Skeletal muscle tissue (tissue), 3 donors: ENCODE measurements at regions not wholly inside any gene's neighbourhood (a gene's known extent, or its start where the extent isn't known, plus 50 kb on each side); places are given as distances from the start of the nearest gene placed in this dataset.

Experiments used
- H3K27ac ChIP-seq: one replicate; pipeline ENCODE4 v1.7.0; 2013; ENCODE audit warnings: mild to moderate bottlenecking, low read depth, low read length, inconsistent platforms
- H3K27me3 ChIP-seq, 3 donors: one replicate each; pipeline ENCODE4 v1.7.0; 2013; ENCODE audit warnings: low read length in 3 of 3; ENCODE audit not compliant: control insufficient read depth in 3 of 3, insufficient read depth in 3 of 3
- H3K36me3 ChIP-seq, 3 donors: one replicate each; pipeline ENCODE4 v1.7.0; 2013; ENCODE audit warnings: low read length in 3 of 3; ENCODE audit not compliant: control insufficient read depth in 3 of 3, insufficient read depth in 3 of 3
- H3K4me1 ChIP-seq, 3 donors: one replicate each; pipeline ENCODE4 v1.7.0; 2013; ENCODE audit warnings: low read length in 3 of 3, mild to moderate bottlenecking in 3 of 3; ENCODE audit not compliant: control insufficient read depth in 3 of 3, insufficient read depth in 3 of 3
- H3K4me3 ChIP-seq, 3 donors: one replicate each; pipeline ENCODE4 v1.7.0; 2013; ENCODE audit warnings: low read length in 3 of 3
- H3K9ac ChIP-seq, 3 donors: one replicate each; pipeline ENCODE4 v1.7.0; 2013; ENCODE audit warnings: low read length in 3 of 3, mild to moderate bottlenecking in 3 of 3, moderate library complexity in 2 of 3, low read depth in 1 of 3
- H3K9me3 ChIP-seq, 3 donors: one replicate each; pipeline ENCODE4 v1.7.0; 2013; ENCODE audit warnings: low read length in 3 of 3; ENCODE audit not compliant: control insufficient read depth in 3 of 3
- donor health status: Osteomylitis.

DNA sequence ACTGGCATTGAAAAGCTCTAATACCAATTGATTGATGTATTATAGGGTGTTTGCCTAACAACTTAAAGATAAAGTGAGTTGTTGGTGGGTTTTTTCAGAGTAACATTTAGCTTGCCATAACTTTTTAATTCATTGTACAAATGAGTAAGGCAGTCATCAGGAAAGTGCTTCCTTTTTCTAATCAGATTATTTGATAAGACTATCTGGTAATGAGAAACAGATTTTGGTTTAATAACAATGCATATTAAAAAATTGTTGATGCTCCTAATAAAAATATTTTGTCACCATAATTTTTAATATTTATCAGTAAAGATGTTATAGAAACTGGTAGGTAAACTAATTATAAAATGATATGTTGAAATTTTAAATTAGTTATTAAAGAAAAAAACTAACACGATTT, 51.3 kb downstream of the BLTP1 start:
- Histone ChIP-seq H3K27ac (no peak overlapping the region), H3K9ac (no peak overlapping the region), H3K4me3 (no peak overlapping the region), H3K27me3 (no peaks in the 10 kb centered on the region), H3K9me3 (no peaks in the 10 kb centered on the region), H3K36me3 (peaks cover 5 to 28% (median 14%) of the 10 kb centered on the region in 3 donors), H3K4me1 (no peaks in the 10 kb centered on the region)

DNA sequence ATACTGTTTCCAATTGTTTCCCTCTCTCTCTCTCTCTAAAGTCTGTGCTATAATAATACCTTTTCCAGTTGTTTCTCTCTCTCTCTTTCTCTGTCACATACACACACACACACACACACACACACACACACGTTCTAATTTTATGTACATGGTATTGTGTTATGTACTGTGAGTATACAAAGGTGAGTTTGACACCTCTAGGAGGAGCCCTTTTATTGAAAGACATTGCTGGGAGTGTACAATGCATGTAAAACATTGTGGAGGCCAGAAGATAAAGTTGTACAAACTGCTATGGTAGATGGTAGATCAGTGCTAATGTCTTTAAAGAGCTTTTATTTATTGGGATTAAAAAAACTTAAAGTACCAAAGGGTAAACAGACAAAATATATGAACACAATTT, 53.6 kb downstream of the BLTP1 start:
- Histone ChIP-seq H3K9ac (no peak overlapping the region), H3K27me3 (no peaks in the 10 kb centered on the region), H3K4me1 (no peaks in the 10 kb centered on the region), H3K27ac (no peak overlapping the region), H3K9me3 (no peaks in the 10 kb centered on the region), H3K36me3 (peaks cover 7 to 26% (median 24%) of the 10 kb centered on the region in 3 donors), H3K4me3 (no peak overlapping the region)

- Histone ChIP-seq H3K27ac (no peak overlapping the region), H3K36me3 (peaks cover 3 to 12% (median 9%) of the 10 kb centered on the region in 3 donors), H3K9me3 (no peaks in the 10 kb centered on the region), H3K27me3 (no peaks in the 10 kb centered on the region), H3K9ac (no peak overlapping the region), H3K4me1 (no peaks in the 10 kb centered on the region), H3K4me3 (no peak overlapping the region)
These were observed 60.7 kb downstream of the BLTP1 start for GRCh38 chr4:122212880-122213279.

DNA sequence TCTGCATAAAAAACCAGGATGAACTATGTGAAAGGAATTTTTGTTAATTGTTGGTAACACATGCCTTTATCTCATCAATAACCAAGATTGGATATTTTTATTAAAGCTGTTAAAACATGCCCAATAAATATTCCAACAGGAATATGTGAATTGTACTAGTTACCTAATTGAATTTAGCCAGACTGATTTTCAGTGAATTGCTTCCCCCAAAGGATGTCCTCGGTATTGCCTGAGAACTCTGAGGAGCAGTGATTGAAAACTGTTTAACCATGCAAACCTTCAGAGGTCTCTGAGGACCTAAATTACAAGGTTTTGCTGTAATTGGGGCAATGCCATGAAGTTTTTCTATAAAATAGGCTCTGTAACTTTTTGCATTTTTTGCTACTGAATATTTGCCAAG, 66.6 kb downstream of the BLTP1 start:
- H3K27ac ChIP-seq: no peak overlapping the region
- no peak overlapping the region for H3K9ac ChIP-seq
- H3K27me3 ChIP-seq: no peaks in the 10 kb centered on the region
- H3K4me3 ChIP-seq: no peak overlapping the region
- H3K9me3 ChIP-seq: no peaks in the 10 kb centered on the region
- H3K36me3 ChIP-seq: peaks cover 3 to 16% (median 7%) of the 10 kb centered on the region in 3 donors
- no peaks in the 10 kb centered on the region for H3K4me1 ChIP-seq

DNA sequence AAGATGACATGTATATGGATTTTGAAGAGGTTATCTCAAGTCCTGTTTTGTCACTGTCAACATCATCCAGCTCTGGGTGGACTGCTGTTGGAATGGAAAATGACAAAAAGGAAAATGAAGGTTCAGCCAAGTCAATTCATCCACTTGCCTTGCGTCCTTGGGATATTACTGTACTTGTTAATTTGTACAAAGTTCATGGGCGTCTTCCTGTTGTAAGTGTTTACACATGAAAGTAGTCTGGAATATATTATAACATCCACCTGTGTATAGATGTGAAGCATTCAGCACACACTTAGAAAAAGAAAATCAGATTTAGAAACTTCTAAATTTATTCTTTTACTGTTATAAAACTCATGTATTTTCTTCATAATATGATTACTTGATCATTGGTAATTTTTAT, 67.2 kb downstream of the BLTP1 start:
- Histone ChIP-seq H3K36me3 (peaks cover 3 to 19% (median 7%) of the 10 kb centered on the region in 3 donors), H3K9ac (no peak overlapping the region), H3K4me1 (no peaks in the 10 kb centered on the region), H3K27ac (no peak overlapping the region), H3K4me3 (no peak overlapping the region), H3K9me3 (no peaks in the 10 kb centered on the region), H3K27me3 (no peaks in the 10 kb centered on the region)

- Histone ChIP-seq H3K9ac (no peak overlapping the region), H3K4me3 (no peak overlapping the region), H3K4me1 (no peaks in the 10 kb centered on the region), H3K27ac (no peak overlapping the region), H3K9me3 (no peaks in the 10 kb centered on the region), H3K36me3 (peaks cover 3 to 26% (median 13%) of the 10 kb centered on the region in 3 donors), H3K27me3 (no peaks in the 10 kb centered on the region)
These were observed 69.2 kb downstream of the BLTP1 start for GRCh38 chr4:122221322-122221721.

- Histone ChIP-seq H3K27ac (no peak overlapping the region), H3K9ac (no peak overlapping the region), H3K27me3 (no peaks in the 10 kb centered on the region), H3K36me3 (peaks cover 3 to 32% (median 13%) of the 10 kb centered on the region in 3 donors), H3K4me3 (no peak overlapping the region), H3K9me3 (no peaks in the 10 kb centered on the region), H3K4me1 (no peaks in the 10 kb centered on the region)
These were observed 72.2 kb downstream of the BLTP1 start for GRCh38 chr4:122224348-122224747.

DNA sequence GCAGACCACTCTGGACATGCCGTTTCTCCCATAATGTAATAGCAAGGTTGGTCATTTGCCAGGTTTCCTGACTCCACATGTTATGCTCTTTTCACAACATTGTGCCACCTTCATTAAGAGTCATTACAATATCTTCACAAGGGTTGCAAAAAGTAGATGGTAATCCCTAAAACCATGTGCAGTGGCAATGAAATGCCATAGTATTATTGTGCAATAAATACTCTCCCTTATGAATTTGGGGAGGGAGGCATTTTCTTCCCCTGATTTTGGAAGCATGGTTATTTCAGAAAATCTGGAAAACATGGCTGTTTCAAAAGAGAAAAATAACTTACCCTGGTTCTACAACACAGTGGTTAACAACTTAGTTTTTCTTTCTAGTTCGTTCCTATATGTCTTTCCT, 75.1 kb downstream of the BLTP1 start:
- H3K9ac ChIP-seq: no peak overlapping the region
- no peak overlapping the region for H3K4me3 ChIP-seq
- H3K27ac ChIP-seq: no peak overlapping the region
- H3K27me3 ChIP-seq: no peaks in the 10 kb centered on the region
- H3K9me3 ChIP-seq: no peaks in the 10 kb centered on the region
- H3K4me1 ChIP-seq: no peaks in the 10 kb centered on the region
- H3K36me3 ChIP-seq: peaks cover 6 to 24% (median 14%) of the 10 kb centered on the region in 3 donors

DNA sequence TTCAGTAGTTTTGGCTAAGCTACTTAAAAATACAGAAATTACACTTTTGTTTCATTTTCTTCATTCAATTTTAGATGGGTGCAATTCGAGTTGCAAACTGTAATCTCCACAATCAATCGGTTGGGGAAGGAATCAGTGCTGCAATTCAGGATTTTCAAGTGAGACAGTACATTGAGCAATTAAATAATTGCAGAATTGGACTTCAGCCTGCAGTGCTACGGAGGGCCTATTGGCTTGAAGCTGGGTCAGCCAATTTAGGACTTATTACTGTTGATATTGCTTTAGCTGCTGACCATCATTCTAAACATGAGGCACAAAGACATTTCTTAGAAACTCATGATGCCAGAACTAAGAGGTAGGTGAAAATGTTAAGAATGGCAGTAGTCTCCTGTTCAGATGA, 77.7 kb downstream of the BLTP1 start:
- no peaks in the 10 kb centered on the region for H3K27me3 ChIP-seq
- no peak overlapping the region for H3K9ac ChIP-seq
- H3K9me3 ChIP-seq: no peaks in the 10 kb centered on the region
- H3K4me3 ChIP-seq: no peak overlapping the region
- H3K36me3 ChIP-seq: peaks cover 3 to 18% (median 10%) of the 10 kb centered on the region in 3 donors
- H3K4me1 ChIP-seq: no peaks in the 10 kb centered on the region
- H3K27ac ChIP-seq: no peak overlapping the region

GRCh38 chr4:122232633-122233032, 80.5 kb downstream of the BLTP1 start:
- Histone ChIP-seq H3K27me3 (no peaks in the 10 kb centered on the region), H3K27ac (no peak overlapping the region), H3K9ac (no peak overlapping the region), H3K4me1 (no peaks in the 10 kb centered on the region), H3K9me3 (no peaks in the 10 kb centered on the region), H3K36me3 (peaks cover 3 to 12% (median 8%) of the 10 kb centered on the region in 3 donors), H3K4me3 (no peak overlapping the region)

- no peaks in the 10 kb centered on the region for H3K27me3 ChIP-seq
- peaks cover 5 to 21% (median 16%) of the 10 kb centered on the region in 3 donors for H3K36me3 ChIP-seq
- H3K27ac ChIP-seq: no peak overlapping the region
- no peaks in the 10 kb centered on the region for H3K4me1 ChIP-seq
- H3K9me3 ChIP-seq: no peaks in the 10 kb centered on the region
- no peak overlapping the region for H3K9ac ChIP-seq
- no peak overlapping the region for H3K4me3 ChIP-seq
These were observed 82.6 kb downstream of the BLTP1 start for GRCh38 chr4:122234686-122235085.
